Liver (tissue), 3 donors: ENCODE measurements at regions not wholly inside any gene's neighbourhood (a gene's known extent, or its start where the extent isn't known, plus 50 kb on each side); places are given as distances from the start of the nearest gene placed in this dataset.

Source experiments
- ATF3 ChIP-seq: IDR thresholded peaks from 2 replicates; pipeline ENCODE4 v1.6.1; 2016; ENCODE audit warnings: antibody characterized with exemption
- CTCF ChIP-seq: fragments of 150-350 bp; IDR thresholded peaks from 2 replicates; pipeline ENCODE4 v1.5.1; 2017; ENCODE audit warnings: improper control_type of control experiment, low read depth, low read length; ENCODE audit not compliant: missing input control
- EGR1 ChIP-seq, 2 donors: IDR thresholded peaks; 2 replicates each; pipeline ENCODE4 v1.6.1; 2016 to 2018; ENCODE audit warnings: antibody characterized with exemption in 2 of 2, low read depth in 2 of 2
- FOXA2 ChIP-seq: IDR thresholded peaks from 2 replicates; pipeline ENCODE4 v1.6.1; 2016; ENCODE audit warnings: antibody characterized with exemption
- GABPA ChIP-seq, 2 donors: IDR thresholded peaks in 1 of 2; conservative IDR thresholded peaks in 1 of 2; 2 replicates each; pipeline ENCODE4 v1.6.1; 2016; ENCODE audit warnings: antibody characterized with exemption in 2 of 2, mild to moderate bottlenecking in 1 of 2, moderate library complexity in 1 of 2
- HNF4A ChIP-seq, 2 donors: conservative IDR thresholded peaks; 2 replicates each; pipeline ENCODE4 v1.6.1; 2016; ENCODE audit warnings: antibody characterized with exemption in 2 of 2, mild to moderate bottlenecking in 2 of 2
- JUND ChIP-seq, 2 donors: IDR thresholded peaks; 2 replicates each; pipeline ENCODE4 v1.6.1; 2016; ENCODE audit warnings: antibody characterized with exemption in 2 of 2
- NR2F2 ChIP-seq: IDR thresholded peaks from 2 replicates; pipeline ENCODE4 v1.6.1; 2016; ENCODE audit warnings: antibody characterized with exemption
- RAD21 ChIP-seq, 2 donors: IDR thresholded peaks; 2 replicates each; pipeline ENCODE4 v1.6.1; 2016; ENCODE audit warnings: antibody characterized with exemption in 2 of 2, mild to moderate bottlenecking in 2 of 2
- TAF1 ChIP-seq: conservative IDR thresholded peaks from 2 replicates; pipeline ENCODE4 v1.6.1; 2016; ENCODE audit warnings: antibody characterized with exemption, mild to moderate bottlenecking
- donor health status: healthy.
- donor health status: healthy.

DNA sequence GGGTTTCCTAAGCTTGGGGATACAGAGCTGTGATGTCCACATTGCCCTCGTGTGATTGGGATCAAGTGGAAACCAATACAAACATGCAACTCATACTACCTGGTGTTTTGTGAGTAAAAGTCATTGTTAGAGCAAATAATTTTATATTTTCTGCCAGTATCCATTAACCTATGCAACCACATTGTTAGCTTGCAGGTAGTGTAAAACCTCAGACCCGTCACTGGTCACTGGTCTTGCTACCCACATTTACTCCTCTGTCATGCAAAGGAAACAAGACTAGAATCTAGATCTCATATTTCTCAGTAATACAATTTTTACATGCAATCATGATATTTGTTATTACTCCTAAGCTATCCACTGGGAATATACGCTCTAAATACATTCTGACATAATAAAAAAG, 324.3 kb upstream of the NDST4 start:
- TF ChIP-seq CTCF (no peak), RAD21 (IDR thresholded peaks at IDR 0.05) (no peak), GABPA (IDR thresholded peaks at IDR 0.05 in 1 of 2, conservative IDR thresholded peaks at IDR 0.05 in 1 of 2) (no peak), NR2F2 (no peak), TAF1 (no peak), EGR1 (IDR thresholded peaks at IDR 0.05; ENCODE audit: low read depth in 2 of 2) (no peak), JUND (IDR thresholded peaks at IDR 0.05) (no peak), ATF3 (no peak), FOXA2 (no peak), HNF4A (conservative IDR thresholded peaks at IDR 0.05) (no peak)
